EL (cell line): ENCODE measurements at regions not wholly inside any gene's neighbourhood (a gene's known extent, or its start where the extent isn't known, plus 50 kb on each side); places are given as distances from the start of the nearest gene placed in this dataset.
"Not testable (repeated sequence)": the region's sequence is repeated elsewhere in the genome, so short reads cannot be mapped to it uniquely, and the experiment has no call there.

Source experiments
- DNase-seq: peaks from one replicate; pipeline ENCODE4 v3.0.0-alpha.2; 2016

DNA sequence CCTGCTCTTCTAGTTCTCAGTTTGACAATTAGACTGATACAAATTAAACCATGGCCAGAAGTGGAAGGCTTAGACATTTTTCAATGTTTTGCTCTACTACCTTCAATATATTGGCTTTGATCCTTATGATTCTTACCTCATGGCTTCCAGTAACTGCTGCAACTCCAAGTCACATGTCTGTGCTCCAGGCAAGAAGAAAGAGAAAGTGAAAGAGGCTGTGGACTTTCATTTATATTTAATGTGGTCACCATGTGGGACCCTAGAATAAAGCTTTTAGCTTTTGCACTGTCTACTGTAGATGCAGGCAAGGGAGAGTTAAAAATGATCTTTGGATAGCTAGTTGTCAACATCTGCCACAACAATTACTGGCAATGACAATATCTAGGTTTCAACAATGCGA lies 214.3 kb upstream of the PDE3A start:
- DNase-seq: peak; percentile 23

DNA sequence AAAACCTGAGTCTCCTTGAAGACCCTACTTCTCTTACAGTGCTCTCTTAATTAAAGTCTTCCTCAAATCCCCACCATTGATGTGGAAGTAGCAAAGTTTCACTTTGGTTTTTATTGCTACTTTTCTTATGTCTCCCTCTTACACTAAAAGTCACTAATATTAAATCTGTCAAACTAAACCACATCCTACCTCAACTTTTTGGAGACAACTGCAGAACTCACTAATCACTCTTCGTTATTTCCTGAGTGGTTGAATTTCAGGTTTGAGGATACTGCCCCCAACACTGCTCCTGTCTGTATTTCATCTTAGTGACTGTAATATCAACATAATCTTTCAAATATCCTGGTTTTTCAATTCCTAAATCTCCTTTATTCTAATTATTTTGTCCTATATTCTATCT lies 213.0 kb upstream of the PDE3A start:
- DNase-seq: no peak

DNA sequence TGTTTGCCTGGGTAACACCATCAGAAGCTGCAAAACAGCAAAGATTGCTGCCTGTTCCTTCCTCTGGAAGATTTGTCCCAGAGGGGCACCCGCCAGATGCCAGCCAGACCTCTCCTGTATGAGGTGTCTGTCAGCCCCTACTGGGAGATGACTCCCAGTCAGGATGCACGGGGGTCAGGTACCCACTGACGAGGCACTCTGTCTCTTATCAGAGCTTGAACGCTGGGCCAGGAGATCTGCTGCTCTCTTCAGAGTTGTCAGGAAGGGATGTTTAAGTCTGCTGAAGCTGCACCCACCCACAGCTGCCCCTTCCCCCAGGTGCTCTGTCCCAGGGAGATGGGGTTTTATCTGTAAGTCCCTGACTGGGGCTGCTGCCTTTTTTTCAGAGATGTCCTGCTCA lies 207.4 kb upstream of the PDE3A start:
- DNase-seq: not testable (repeated sequence)

DNA sequence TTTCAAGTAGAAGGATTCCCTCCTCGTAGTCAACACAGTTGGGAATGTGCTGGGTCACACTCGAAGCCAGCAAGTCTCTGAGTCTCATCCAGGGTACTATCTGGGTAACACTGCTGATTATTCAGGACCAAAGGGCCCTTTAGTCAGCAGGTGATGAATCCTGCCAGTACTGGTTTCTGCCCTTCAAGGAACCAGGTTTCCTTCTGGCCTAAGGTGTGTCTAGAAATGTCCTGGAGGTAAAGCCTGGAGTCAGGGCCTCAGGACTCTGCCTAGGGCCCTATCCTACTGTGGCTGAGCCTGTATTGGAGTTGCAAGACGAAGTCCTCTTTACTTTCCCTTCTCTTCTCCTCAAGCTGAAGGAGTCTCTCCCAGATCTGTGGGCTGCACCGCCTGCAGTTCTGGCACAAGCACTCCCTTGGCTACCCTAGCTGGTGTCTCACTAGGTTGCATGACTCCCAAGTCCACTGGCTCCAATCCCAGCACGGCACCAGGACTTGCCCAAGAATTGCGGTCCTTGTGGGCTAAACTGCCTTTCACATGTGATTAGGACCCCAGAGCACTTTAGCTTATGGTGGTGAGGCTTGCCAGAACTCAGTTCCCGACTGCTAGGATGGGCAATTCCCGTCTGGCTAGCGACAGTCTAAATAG lies 193.7 kb upstream of the PDE3A start:
- DNase-seq: no peak

DNA sequence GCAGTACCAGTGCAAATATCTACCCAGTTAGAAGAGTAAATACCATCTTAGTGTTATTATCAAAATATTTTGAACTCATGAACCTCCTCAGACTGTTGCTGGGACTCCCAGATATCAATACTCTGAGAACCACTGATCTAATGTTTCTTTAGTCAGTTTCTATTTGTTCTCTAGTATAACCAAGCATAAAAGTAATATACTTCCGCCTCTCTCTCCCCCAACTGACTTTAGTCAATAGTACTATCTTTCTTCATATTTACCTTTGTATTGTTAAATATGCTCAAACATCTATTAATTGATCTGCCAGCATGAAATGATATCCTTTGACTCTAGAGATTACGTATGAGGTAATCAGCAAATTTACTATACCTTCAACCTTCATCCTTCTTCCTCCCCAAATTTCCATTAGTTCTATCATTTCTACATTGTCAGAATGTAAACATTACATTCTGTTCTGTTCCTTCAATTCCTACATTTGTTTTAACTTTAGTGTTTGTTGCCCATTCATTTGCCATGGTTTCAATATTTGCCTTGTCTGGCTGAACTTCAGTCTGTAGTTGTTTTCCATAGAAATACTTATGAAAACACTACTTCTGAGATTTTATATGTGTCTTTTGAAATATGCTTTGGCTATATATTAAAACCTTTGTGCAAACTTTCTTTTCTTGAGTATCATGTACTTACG lies 192.5 kb upstream of the PDE3A start:
- no peak for DNase-seq

DNA sequence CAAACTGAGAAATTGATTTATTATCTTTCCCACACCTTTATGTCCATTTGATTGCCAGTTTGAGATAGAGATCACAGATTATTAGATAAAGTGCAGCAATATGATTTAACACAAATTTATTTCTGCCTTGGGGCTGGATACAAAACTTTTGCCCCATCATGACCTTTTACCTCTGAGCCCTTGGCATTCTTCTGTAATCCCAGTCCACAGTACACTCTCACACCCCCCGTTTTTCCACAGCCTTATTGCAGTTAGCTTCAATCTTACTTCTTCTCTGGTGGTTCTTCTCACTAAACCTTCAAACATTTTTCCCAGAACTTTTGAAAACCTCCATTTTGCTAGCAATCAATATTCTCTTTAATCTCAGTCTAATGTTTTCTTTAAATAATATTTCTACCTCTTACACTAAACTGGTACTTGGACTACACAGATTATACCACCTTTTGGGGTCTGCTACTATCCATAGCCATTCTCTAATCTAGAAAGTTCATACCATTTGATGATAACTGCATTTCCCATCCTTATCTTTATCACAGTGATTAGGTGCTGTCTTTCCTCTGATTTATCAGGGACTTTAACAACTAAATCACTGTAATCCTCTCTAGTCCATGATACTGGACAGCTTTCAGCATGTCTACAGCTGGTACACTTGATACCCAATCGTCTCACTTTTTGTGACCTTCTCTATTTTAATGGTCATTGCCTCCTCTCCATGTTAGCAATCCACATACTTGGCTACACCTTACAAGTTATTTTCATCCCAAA lies 186.7 kb upstream of the PDE3A start:
- no peak for DNase-seq

DNA sequence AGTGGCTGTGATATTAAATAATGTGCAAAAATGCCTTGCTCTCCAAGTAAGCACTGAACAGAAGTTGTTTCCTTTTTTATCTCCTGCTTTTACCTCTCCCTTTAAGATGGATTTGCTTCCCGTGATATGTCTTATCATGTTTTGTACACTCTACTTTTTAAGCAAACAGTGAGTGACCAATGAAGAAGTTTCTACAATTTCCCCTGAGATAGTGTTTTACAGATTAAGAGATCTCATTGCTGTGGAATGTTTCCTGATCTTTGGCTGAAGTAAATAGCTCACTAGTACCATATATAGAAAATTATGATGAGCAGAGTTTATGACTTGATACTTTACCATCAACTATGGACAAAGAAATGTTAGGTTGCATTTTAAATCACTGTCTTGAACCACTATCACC lies 184.8 kb upstream of the PDE3A start:
- DNase-seq: peak; percentile 61

DNA sequence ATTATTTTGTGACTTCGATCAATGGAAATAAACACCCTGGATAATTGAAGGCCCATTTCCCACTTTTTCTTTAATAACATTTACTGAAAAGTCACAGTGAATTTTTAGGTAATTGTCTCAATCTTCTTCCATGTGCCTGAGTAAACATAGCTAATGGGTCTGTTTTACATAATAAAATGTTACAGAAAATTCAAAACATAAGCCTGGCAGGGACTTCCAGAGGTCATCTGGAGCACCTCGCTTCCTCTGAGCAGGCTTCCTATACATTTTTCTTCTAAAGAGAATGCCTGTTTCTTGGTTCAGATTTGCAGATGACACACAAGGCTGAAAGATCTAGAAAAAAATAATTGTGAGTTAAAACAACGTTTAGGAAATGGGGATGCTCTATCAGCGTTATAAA lies 183.8 kb upstream of the PDE3A start:
- DNase-seq: no peak

DNA sequence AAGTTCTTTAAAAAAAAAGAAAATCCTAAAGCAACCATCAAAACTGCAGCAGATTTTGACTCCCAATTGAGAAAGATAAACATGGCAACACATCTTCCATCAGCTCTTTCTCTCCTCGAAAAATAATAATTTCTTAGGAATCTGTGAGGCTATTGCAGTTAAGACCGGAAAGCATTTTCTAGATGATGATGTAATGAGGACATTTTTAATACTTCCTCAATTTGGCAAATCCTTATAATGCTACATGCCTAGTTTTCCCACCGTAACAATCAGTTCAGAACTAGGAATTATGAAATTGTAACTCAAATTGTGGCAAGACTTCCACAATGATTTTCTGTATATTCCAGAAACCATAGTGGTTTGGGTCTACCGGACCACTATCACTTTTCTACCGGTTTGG lies 180.9 kb upstream of the PDE3A start:
- DNase-seq: no peak

DNA sequence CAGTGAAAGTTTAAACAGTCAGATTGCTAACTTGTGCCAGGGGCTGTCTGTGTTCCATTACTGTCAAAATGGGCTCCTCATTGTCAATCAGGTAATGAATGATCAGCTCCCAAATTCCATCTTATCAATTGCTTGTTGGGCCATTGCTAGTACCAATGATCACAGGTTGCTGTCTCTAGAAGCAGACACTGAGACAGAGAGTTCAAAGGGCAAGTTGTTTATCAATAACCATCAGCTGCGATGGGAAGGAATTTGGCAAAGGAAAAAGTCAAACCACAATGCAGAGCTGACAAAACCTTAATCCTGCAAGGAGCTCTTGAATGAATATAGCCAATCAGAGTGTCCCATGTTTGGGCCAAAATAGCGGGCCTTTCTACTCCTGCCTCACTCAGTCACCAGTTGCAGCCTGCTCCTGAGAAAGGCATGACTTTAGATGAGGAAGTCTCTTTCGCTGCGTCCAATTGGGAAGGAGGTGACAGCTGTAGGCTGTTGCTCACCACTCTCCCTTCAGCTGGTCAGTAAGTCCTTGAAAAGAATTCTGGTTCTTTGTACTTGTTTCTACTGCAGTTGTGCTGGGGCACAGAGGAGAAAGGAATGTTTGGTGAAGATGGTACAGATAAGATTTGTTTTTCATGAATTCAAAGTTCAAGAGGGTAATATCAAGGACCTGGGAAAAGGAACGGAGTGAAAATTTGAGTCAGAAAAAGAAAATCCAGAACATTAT lies 179.2 kb upstream of the PDE3A start:
- DNase-seq: no peak

DNA sequence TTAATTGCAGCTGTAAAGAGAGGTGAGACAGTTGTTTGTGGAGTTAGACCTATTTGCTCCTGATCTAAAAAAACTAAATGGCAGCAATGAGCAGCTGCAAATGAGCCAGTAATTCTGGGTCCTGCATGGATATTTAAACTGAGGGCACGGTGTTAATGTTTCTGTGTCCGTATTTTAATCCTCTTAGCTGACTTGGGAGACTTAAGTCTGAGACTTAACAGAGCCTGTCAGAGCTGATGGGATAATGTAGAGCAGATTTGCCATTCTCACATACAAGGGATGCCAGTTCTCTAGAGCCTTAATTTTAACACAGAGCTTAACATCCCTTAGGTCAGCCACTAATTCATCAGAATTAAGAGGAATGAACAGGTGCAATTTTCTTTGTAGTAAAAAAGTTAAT lies 178.6 kb upstream of the PDE3A start:
- no peak for DNase-seq

DNA sequence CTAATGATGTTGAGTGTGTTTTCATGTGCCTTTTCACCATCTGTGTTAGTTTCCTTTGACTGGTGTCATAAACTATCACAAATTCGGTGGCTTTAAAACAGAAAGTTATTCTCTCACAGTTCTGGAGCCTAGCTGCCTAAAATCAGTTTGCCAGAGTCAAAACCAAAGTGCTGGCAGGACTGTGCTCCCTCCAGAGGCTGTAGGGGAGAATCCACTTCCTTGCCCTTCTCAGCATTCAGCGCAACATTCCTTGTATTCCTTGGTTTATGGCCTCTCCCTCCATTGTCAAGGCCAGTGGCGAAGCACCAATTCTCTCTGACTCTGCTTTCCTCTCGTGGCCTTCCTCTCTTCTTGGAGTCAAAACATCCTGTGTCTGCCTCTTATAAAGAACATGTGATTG lies 174.2 kb upstream of the PDE3A start:
- DNase-seq: peak; percentile 46

DNA sequence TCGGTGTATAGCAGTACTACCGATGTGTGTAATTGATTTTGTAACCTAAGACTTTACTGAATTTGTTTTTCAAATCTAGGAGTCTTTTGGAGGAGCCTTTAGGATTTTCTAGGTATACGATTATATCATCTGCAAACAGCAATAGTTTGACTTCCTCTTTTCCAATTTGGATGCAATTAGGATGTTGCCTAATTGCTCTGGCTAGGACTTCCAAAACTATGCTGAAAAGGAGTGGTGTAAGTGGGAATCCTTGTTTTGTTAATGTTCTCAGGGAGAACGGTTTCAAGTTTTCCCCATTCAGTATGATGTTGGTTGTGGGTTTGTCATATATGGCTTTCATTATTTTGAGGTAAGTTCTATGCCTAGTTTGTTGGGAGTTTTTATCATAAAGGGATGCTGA lies 171.6 kb upstream of the PDE3A start:
- no peak for DNase-seq

DNA sequence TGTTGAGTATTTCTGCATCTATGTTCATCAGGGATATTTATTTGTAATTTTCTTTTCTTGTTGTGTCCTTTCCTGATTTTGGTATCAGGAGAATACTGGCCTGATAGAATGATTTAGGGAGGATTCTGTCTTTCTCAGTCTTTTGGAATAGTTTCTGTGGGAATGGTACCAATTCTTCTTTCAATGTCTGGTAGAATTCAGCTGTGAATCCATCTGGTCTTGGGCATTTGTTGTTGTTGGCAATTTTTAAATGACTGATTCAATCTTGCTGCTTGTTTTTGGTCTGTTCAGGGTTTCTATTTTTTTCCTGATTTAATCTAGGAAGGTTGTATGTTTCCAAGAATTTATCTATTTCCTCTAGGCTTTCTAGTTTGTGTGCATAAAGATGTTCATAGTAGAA lies 170.9 kb upstream of the PDE3A start:
- DNase-seq: no peak

DNA sequence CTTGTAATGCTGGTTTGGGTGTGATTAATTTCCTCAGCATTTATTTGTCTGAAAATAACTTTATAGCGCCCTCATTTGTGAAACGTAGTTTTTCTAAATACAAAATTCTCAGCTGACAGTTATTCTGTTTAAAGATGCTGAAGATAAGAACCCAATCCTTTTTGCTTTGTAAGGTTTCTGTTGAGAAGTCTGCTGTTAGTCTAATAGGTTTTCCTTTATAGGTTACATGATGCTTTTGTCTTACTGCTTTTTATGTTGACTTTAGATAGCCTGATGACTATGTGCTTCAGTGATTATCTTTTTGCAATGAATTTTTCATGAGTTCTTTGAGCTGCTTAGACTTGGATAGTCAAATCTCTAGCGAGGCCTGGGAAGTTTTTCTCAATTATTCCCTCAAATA lies 168.6 kb upstream of the PDE3A start:
- DNase-seq: no peak

DNA sequence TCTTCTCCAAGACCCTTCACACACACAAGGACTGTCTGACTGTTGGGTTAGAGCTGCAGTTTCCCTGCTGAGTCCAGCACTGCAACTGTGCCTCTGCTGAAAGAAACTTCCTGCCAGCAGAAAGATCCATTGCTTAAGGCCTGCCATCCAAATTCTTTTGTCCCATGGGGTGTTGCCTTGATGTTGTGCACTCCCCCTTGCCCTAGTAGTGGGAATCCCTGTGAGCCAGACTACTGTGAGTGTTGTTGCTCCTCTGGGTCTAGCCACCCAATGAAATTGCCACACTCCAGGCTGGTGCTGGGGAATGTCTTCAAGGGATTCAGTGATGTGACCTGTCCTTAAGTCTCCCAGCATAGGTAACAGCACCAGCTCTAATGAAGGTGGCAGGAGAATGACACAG lies 166.6 kb upstream of the PDE3A start:
- no peak for DNase-seq

DNA sequence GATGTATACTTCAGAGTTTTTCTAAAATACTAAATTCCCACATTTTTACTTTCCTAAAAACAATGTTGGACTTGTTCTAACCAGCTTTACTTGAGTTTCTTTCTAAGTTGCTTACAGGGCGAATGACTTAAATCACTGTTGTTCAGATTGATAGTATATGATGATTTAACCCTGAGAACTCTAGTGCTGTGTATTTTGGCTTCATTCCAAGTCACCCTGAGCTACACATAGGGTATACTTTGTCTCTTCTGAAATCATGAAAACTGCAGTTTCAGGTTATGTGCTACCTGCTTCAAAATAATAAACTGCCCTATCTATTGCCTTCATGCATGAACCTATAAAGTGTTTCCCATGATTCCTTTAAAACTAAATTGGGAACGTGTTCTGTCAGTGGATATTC lies 162.5 kb upstream of the PDE3A start:
- DNase-seq: peak; percentile 5

DNA sequence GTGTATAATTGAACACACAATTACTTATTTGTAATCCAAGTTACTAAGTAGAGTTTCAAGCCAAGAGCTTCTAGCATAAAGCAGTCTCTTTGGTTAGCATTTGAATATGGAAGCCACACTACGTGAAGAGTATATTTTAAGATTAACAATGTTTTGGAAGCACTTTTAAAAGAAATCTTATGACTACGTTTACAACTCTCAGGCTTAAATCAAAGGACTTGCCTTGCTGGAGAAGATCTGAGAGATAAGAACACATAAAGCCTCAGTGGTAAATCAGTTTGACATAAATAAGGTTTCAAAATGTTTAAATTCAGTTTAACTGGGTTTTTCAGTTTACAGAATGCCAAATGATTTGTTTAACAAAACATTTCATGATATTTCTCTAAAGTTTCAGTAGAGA lies 161.9 kb upstream of the PDE3A start:
- DNase-seq: no peak

DNA sequence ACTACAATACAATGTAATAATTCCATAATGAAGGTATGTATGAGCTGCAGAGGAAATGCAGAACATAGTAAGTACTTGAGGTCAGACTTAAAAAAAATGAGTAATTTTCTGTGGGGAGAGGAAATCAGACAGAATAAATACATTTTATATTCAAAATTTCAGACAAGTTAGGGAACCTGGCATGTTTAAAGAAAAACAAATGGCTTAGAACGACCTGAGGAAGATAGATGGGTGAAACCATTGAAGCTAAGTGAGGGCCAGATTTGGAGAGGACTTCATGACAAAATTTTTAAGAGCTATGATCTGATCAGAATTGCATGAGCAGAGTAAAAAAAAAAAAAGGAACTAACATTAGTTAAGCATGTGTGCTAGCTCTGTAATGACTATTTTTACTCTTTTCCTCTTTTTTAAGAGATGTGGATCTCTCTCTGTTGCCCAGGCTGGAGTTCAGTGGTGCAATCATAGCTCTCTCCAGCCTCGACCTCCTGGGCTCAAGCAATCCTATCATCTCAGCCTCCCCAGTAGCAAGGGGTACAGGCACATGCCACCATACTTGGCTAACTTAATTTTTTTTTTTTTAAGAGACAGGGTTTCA lies 157.6 kb upstream of the PDE3A start:
- DNase-seq: no peak

DNA sequence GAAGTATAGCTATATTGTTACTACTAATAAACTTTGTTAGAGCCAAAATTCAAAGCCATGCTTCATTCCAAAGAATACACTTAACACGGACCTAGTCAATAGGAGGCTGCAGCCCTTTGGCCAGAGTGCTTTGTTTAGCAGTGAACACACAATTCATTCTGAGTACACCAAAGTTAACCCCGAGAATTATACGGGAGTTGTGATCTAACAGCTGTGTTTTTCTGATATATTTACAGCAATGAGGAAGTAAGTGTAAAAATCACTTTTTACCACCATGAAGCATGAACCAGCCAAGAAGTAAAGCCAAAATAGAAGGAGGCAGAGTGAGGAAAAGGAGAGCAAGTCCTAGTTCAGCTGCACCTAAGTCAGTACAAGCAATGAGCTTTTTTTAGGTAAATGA lies 156.8 kb upstream of the PDE3A start:
- DNase-seq: no peak

DNA sequence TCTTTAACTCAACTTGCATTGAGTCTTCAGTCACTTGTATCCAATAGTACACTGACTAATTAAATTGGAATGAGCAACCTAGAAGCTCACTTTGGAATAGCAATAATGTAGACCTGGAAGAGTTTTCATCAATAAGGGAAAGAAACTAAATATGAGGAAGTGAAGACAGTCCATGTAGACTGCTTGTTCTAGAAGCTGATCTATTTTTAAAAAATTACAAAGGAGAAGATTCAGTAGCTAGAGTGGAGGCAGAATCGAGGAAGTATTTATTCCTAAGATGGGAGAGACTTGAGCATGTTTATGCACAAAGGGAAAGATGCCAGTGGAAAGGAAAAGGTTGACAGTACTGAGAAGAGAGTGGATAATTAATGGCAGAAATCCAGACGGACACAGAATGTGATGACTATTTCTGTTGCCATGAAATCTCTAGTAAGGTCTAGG lies 156.3 kb upstream of the PDE3A start:
- peak; percentile 31 for DNase-seq

DNA sequence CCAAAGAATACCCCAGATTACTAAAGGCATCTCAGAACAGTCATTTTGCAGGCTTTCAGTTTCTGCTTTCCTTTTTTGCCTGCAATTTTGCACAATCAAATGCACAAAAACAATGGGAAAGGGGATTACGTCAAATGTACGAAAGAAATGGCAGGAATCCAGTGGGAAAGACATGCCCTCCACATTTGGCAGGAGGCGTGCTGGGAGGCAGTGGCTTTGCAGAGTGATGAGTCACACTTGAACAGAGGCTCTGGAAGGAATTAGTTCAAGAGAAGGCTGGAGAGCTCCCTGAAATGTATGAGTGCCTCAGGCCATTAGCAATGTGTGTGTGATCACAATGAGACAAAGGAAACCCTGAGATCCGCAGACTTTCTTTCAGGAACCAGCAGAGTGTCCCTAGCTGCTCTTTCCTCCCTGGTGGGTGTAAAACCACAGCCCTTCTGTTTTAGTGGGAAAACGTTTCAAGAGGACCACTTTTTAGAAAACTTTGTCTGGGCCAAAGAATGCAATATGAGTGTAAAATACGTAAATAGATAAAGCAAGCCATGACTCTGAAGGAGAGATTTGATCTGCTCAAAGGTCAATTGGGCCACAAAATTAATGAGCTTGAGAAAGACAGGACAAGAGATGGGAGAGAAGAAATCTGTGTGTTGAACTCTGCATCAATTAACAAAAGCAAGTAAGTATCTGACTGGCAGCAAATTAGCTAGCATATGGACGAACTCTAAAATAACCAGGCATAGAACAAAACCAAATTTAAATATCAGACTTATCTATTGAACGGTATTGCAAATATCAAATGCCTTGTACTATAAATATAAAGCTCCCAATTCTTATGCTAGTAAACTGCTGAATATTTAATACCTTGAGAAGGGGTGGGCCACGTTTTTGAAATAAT lies 155.4 kb upstream of the PDE3A start:
- peak; percentile 99 for DNase-seq
